Fibroblast of lung (primary cell): ENCODE measurements at regions not wholly inside any gene's neighbourhood (a gene's known extent, or its start where the extent isn't known, plus 50 kb on each side); places are given as distances from the start of the nearest gene placed in this dataset.

Experiments used
- DNase-seq, 2 donors: peaks; one replicate each; pipeline versions ENCODE4 v3.0.0 to v3.0.0-alpha.2; 2010; ENCODE audit warnings: low read depth in 2 of 2
- H2AFZ ChIP-seq: 2 replicates; pipeline ENCODE4 v1.5.1; 2012; ENCODE audit warnings: low read length, control low read depth, inconsistent platforms
- H3K27ac ChIP-seq: 2 replicates; pipeline ENCODE4 v1.5.1; 2011; ENCODE audit warnings: low read length, control low read depth; ENCODE audit not compliant: insufficient read depth
- H3K27me3 ChIP-seq: 2 replicates; pipeline ENCODE4 v1.5.1; 2011; ENCODE audit warnings: mild to moderate bottlenecking, low read length; ENCODE audit not compliant: control insufficient read depth, insufficient read depth
- H3K36me3 ChIP-seq: 2 replicates; pipeline ENCODE4 v1.5.1; 2011; ENCODE audit warnings: low read length; ENCODE audit not compliant: control insufficient read depth, insufficient read depth
- H3K4me1 ChIP-seq: 2 replicates; pipeline ENCODE4 v1.5.1; 2011; ENCODE audit warnings: low read length; ENCODE audit not compliant: control insufficient read depth, insufficient read depth; ENCODE audit errors: extremely low read depth
- H3K4me2 ChIP-seq: 2 replicates; pipeline ENCODE4 v1.5.1; 2011; ENCODE audit warnings: low read length, control low read depth; ENCODE audit not compliant: insufficient read depth; ENCODE audit errors: extremely low read depth
- H3K4me3 ChIP-seq, 4 experiments: fragments of 200-600 bp in 1 of 4; sonication (generic) in 1 of 4; replicated peaks in 1 of 4; 2 replicates each; pipeline ENCODE4 v1.5.1; 2011 to 2016; ENCODE audit warnings: low read length in 4 of 4, low read depth in 3 of 4, mild to moderate bottlenecking in 3 of 4, control low read depth in 2 of 4, inconsistent platforms in 1 of 4, mixed read lengths in 1 of 4; ENCODE audit not compliant: insufficient read depth in 1 of 4; ENCODE audit errors: control extremely low read depth in 1 of 4
- H3K79me2 ChIP-seq: 2 replicates; pipeline ENCODE4 v1.5.1; 2012; ENCODE audit warnings: mild to moderate bottlenecking, low read length, inconsistent platforms; ENCODE audit not compliant: control insufficient read depth, insufficient read depth
- H3K9ac ChIP-seq: 2 replicates; pipeline ENCODE4 v1.5.1; 2011; ENCODE audit warnings: mild to moderate bottlenecking, low read length, control low read depth; ENCODE audit not compliant: insufficient read depth
- H3K9me3 ChIP-seq: 2 replicates; pipeline ENCODE4 v1.5.1; 2012; ENCODE audit warnings: low read depth, low read length; ENCODE audit not compliant: control insufficient read depth, insufficient read depth
- H4K20me1 ChIP-seq: 2 replicates; pipeline ENCODE4 v1.5.1; 2011; ENCODE audit warnings: low read length; ENCODE audit not compliant: control insufficient read depth, insufficient read depth; ENCODE audit errors: extremely low read depth
- CTCF ChIP-seq, 2 donors: IDR thresholded peaks in 1 of 2; conservative IDR thresholded peaks in 1 of 2; 1 replicate in 1 of 2; 2 replicates in 1 of 2; pipeline ENCODE4 v1.5.1; 2011 to 2012; ENCODE audit warnings: low read length in 2 of 2, control low read depth in 1 of 2, inconsistent platforms in 1 of 2, low read depth in 1 of 2, mild to moderate bottlenecking in 1 of 2
- EZH2 ChIP-seq: IDR thresholded peaks from 2 replicates; pipeline ENCODE4 v1.5.1; 2012; ENCODE audit warnings: low read length, control low read depth, mild to moderate bottlenecking; ENCODE audit errors: missing control alignments

- Histone ChIP-seq H4K20me1 (no peaks in the 10 kb centered on the region), H3K27me3 (no peaks in the 10 kb centered on the region), H3K79me2 (no peaks in the 10 kb centered on the region), H3K9ac (no peak overlapping the region), H3K27ac (no peak overlapping the region), H3K4me2 (no peak overlapping the region), H3K36me3 (no peaks in the 10 kb centered on the region), H3K4me3 (no peak overlapping the region), H2AFZ (no peak overlapping the region), H3K9me3 (no peaks in the 10 kb centered on the region), H3K4me1 (no peaks in the 10 kb centered on the region)
- peak; percentile 46 to 65 for DNase-seq
- TF ChIP-seq CTCF (conservative IDR thresholded peaks at IDR 0.05 in 1 of 2, IDR thresholded peaks at IDR 0.05 in 1 of 2; ENCODE audit: low read depth in 1 of 2, low read length in 2 of 2) (peak; percentile 85 to 94), EZH2 (no peak)
Observed at GRCh38 chr15:38699633-38700230, 135.1 kb upstream of the RASGRP1 start.

GRCh38 chr15:38701149-38701548 lies 136.5 kb upstream of the RASGRP1 start:
- no peak for DNase-seq
- Histone ChIP-seq H3K79me2 (no peaks in the 10 kb centered on the region), H3K4me2 (no peak overlapping the region), H3K9me3 (no peaks in the 10 kb centered on the region), H3K9ac (no peak overlapping the region), H4K20me1 (no peaks in the 10 kb centered on the region), H3K36me3 (no peaks in the 10 kb centered on the region), H3K27me3 (no peaks in the 10 kb centered on the region), H3K27ac (no peak overlapping the region), H3K4me1 (peaks cover 3% of the 10 kb centered on the region), H2AFZ (no peak overlapping the region), H3K4me3 (no peak overlapping the region)
- TF ChIP-seq CTCF (conservative IDR thresholded peaks at IDR 0.05 in 1 of 2, IDR thresholded peaks at IDR 0.05 in 1 of 2; ENCODE audit: low read depth in 1 of 2, low read length in 2 of 2): no peak
- no peak for TF ChIP-seq EZH2

GRCh38 chr15:38702178-38702912 lies 137.7 kb upstream of the RASGRP1 start:
- no peak for TF ChIP-seq EZH2

More at GRCh38 chr15:38702178-38702912, 137.7 kb upstream of the RASGRP1 start:
- Histone ChIP-seq H3K9ac (no peak overlapping the region), H3K79me2 (no peaks in the 10 kb centered on the region), H2AFZ (no peak overlapping the region), H3K4me3 (no peak overlapping the region), H3K4me2 (no peak overlapping the region), H4K20me1 (no peaks in the 10 kb centered on the region), H3K4me1 (peaks cover 3% of the 10 kb centered on the region), H3K9me3 (no peaks in the 10 kb centered on the region), H3K27ac (no peak overlapping the region), H3K36me3 (no peaks in the 10 kb centered on the region), H3K27me3 (no peaks in the 10 kb centered on the region)
- DNase-seq: no peak
